ENCODE measurements at regions not wholly inside any gene's neighbourhood (a gene's known extent, or its start where the extent isn't known, plus 50 kb on each side); places are given as distances from the start of the nearest gene placed in this dataset.

- Histone ChIP-seq H3K27ac (peak overlapping the region; percentile 39), H3K79me2 (no peaks in the 10 kb centered on the region), H3K27me3 (no peaks in the 10 kb centered on the region), H3K4me1 (ENCODE audit: insufficient read depth) (peaks cover 3% of the 10 kb centered on the region), H3K4me3 (no peak overlapping the region), H2AFZ (no peak overlapping the region), H3K4me2 (peak overlapping the region; percentile 3), H3K9me2 (replicated peaks; ENCODE audit: insufficient read depth) (no peaks in the 10 kb centered on the region), H3K36me3 (replicated peaks; ENCODE audit: insufficient read depth, low read depth) (no peaks in the 10 kb centered on the region), H3K9me3 (ENCODE audit: low read depth) (no peaks in the 10 kb centered on the region), H4K20me1 (ENCODE audit: insufficient read depth, poor library complexity, severe bottlenecking) (no peaks in the 10 kb centered on the region)
- TF ChIP-seq CTCF (IDR thresholded peaks at IDR 0.05; ENCODE audit: poor library complexity): no peak
- DNase-seq (ENCODE audit: low spot score): peak; percentile 48
- WGBS (ENCODE audit: low lambda C conversion rate, missing lambda C conversion rate): 62% methylated on average over 19 of the region's 19 CpGs
Observed at GRCh38 chr10:31697271-31698180, 231.1 kb downstream of the ARHGAP12 start.

GRCh38 chr10:31694929-31695837, 233.4 kb downstream of the ARHGAP12 start:
- no peaks in the 10 kb centered on the region for H3K27me3 ChIP-seq
- no peaks in the 10 kb centered on the region for H3K9me3 ChIP-seq (ENCODE audit: low read depth)
- H3K9me2 ChIP-seq (replicated peaks; ENCODE audit: insufficient read depth): no peaks in the 10 kb centered on the region
- no peaks in the 10 kb centered on the region for H3K79me2 ChIP-seq
- no peaks in the 10 kb centered on the region for H3K36me3 ChIP-seq (replicated peaks; ENCODE audit: insufficient read depth, low read depth)
- no peak overlapping the region for H2AFZ ChIP-seq
- 92% methylated on average over 14 of the region's 14 CpGs for WGBS (ENCODE audit: low lambda C conversion rate, missing lambda C conversion rate)
- no peak overlapping the region for H3K4me2 ChIP-seq
- TF ChIP-seq CTCF (IDR thresholded peaks at IDR 0.05; ENCODE audit: poor library complexity) (no peak), EZH2 (IDR thresholded peaks at IDR 0.05; ENCODE audit: borderline replicate concordance) (no peak), EZH2phosphoT487 (IDR thresholded peaks at IDR 0.05; ENCODE audit: low read depth, severe bottlenecking, unreplicated experiment) (no peak)
- H3K27ac ChIP-seq: no peak overlapping the region
- H3K4me1 ChIP-seq (ENCODE audit: insufficient read depth): peaks cover 3% of the 10 kb centered on the region
- no peaks in the 10 kb centered on the region for H4K20me1 ChIP-seq (ENCODE audit: insufficient read depth, poor library complexity, severe bottlenecking)
- DNase-seq (ENCODE audit: low spot score): no peak
- H3K4me3 ChIP-seq: no peak overlapping the region

GRCh38 chr10:31694126-31694685, 234.4 kb downstream of the ARHGAP12 start:
- Histone ChIP-seq H3K36me3 (replicated peaks; ENCODE audit: insufficient read depth, low read depth) (no peaks in the 10 kb centered on the region), H3K27ac (no peak overlapping the region), H3K4me3 (no peak overlapping the region), H3K27me3 (no peaks in the 10 kb centered on the region), H3K4me1 (ENCODE audit: insufficient read depth) (peaks cover 3% of the 10 kb centered on the region), H3K79me2 (no peaks in the 10 kb centered on the region), H3K9me2 (replicated peaks; ENCODE audit: insufficient read depth) (no peaks in the 10 kb centered on the region), H2AFZ (no peak overlapping the region), H3K4me2 (no peak overlapping the region), H4K20me1 (ENCODE audit: insufficient read depth, poor library complexity, severe bottlenecking) (no peaks in the 10 kb centered on the region), H3K9me3 (ENCODE audit: low read depth) (no peaks in the 10 kb centered on the region)
- no peak for DNase-seq (ENCODE audit: low spot score)
- 69% methylated on average over 6 of the region's 6 CpGs for WGBS (ENCODE audit: low lambda C conversion rate, missing lambda C conversion rate)
- no peak for TF ChIP-seq CTCF (IDR thresholded peaks at IDR 0.05; ENCODE audit: poor library complexity)
- no peak for TF ChIP-seq EZH2 (IDR thresholded peaks at IDR 0.05; ENCODE audit: borderline replicate concordance)
- no peak for TF ChIP-seq EZH2phosphoT487 (IDR thresholded peaks at IDR 0.05; ENCODE audit: low read depth, severe bottlenecking, unreplicated experiment)

Data from hepatocyte (in vitro differentiated cells).